PFSK-1 (cell line): ENCODE measurements at regions not wholly inside any gene's neighbourhood (a gene's known extent, or its start where the extent isn't known, plus 50 kb on each side); places are given as distances from the start of the nearest gene placed in this dataset.

Experiments
- FOXP2 ChIP-seq: optimal IDR thresholded peaks from 2 replicates; pipeline ENCODE3; 2011; ENCODE audit warnings: borderline replicate concordance, control low read depth, inconsistent platforms; ENCODE audit not compliant: insufficient read depth; ENCODE audit errors: extremely low read length, extremely low read depth
- POLR2AphosphoS5 ChIP-seq: IDR thresholded peaks from 2 replicates; pipeline ENCODE4 v1.6.1; 2012; ENCODE audit warnings: low read depth, mild to moderate bottlenecking, control low read depth, low read length, moderate library complexity
- SIN3A ChIP-seq: IDR thresholded peaks from 2 replicates; pipeline ENCODE4 v1.6.1; 2012; ENCODE audit warnings: mild to moderate bottlenecking, low read length, moderate library complexity, borderline replicate concordance; ENCODE audit not compliant: insufficient read depth
- TAF1 ChIP-seq: IDR thresholded peaks from 2 replicates; pipeline ENCODE4 v1.6.1; 2012; ENCODE audit warnings: low read length, control low read depth, borderline replicate concordance; ENCODE audit not compliant: insufficient read depth
- TF ChIP-seq, protein P1 (sequence below), 2 experiments: IDR thresholded peaks; 2 replicates each; pipeline versions ENCODE4 v1.6.1 to v1.8.0; 2011 to 2012; ENCODE audit warnings: low read depth in 2 of 2, low read length in 2 of 2, control low read depth in 1 of 2, inconsistent platforms in 1 of 2, mild to moderate bottlenecking in 1 of 2, moderate library complexity in 1 of 2; ENCODE audit not compliant: insufficient read depth in 1 of 2

- TF ChIP-seq POLR2AphosphoS5 (no peak), SIN3A (no peak), FOXP2 (no peak), TAF1 (no peak)
- TF ChIP-seq, protein P1, sequence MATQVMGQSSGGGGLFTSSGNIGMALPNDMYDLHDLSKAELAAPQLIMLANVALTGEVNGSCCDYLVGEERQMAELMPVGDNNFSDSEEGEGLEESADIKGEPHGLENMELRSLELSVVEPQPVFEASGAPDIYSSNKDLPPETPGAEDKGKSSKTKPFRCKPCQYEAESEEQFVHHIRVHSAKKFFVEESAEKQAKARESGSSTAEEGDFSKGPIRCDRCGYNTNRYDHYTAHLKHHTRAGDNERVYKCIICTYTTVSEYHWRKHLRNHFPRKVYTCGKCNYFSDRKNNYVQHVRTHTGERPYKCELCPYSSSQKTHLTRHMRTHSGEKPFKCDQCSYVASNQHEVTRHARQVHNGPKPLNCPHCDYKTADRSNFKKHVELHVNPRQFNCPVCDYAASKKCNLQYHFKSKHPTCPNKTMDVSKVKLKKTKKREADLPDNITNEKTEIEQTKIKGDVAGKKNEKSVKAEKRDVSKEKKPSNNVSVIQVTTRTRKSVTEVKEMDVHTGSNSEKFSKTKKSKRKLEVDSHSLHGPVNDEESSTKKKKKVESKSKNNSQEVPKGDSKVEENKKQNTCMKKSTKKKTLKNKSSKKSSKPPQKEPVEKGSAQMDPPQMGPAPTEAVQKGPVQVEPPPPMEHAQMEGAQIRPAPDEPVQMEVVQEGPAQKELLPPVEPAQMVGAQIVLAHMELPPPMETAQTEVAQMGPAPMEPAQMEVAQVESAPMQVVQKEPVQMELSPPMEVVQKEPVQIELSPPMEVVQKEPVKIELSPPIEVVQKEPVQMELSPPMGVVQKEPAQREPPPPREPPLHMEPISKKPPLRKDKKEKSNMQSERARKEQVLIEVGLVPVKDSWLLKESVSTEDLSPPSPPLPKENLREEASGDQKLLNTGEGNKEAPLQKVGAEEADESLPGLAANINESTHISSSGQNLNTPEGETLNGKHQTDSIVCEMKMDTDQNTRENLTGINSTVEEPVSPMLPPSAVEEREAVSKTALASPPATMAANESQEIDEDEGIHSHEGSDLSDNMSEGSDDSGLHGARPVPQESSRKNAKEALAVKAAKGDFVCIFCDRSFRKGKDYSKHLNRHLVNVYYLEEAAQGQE (IDR thresholded peaks at IDR 0.05; ENCODE audit: insufficient read depth in 1 of 2, low read depth in 2 of 2, low read length in 2 of 2): no peak
Observed at GRCh38 chr6:82025271-82025670, 222.3 kb downstream of the IBTK start.

GRCh38 chr6:82022614-82023129 lies 224.9 kb downstream of the IBTK start:
- TF ChIP-seq TAF1: no peak
- no peak for TF ChIP-seq FOXP2
- no peak for TF ChIP-seq POLR2AphosphoS5
- TF ChIP-seq, protein P1 (IDR thresholded peaks at IDR 0.05; ENCODE audit: insufficient read depth in 1 of 2, low read depth in 2 of 2, low read length in 2 of 2): no peak
- TF ChIP-seq SIN3A: no peak

DNA sequence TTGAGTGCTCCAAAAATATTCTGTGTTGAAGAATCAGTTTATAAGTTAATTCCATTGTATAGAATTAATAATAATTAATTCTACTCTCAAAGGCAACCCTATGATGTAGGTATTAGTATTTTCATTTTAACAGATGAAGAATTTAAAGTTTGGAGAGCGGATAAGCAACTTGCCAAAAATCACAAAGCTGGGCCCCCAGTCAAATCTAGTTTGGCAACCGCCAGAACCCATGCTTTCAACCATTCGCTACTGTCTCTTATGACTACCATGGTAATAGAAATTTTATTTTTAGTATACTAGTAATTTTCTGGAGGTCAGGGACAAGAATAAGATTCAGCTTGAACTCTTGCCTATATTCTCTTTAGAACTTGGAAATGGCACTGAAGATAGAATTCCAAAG lies 229.8 kb downstream of the IBTK start:
- no peak for TF ChIP-seq TAF1
- TF ChIP-seq SIN3A: no peak
- TF ChIP-seq FOXP2: no peak
- TF ChIP-seq, protein P1 (IDR thresholded peaks at IDR 0.05; ENCODE audit: insufficient read depth in 1 of 2, low read depth in 2 of 2, low read length in 2 of 2): no peak
- no peak for TF ChIP-seq POLR2AphosphoS5

DNA sequence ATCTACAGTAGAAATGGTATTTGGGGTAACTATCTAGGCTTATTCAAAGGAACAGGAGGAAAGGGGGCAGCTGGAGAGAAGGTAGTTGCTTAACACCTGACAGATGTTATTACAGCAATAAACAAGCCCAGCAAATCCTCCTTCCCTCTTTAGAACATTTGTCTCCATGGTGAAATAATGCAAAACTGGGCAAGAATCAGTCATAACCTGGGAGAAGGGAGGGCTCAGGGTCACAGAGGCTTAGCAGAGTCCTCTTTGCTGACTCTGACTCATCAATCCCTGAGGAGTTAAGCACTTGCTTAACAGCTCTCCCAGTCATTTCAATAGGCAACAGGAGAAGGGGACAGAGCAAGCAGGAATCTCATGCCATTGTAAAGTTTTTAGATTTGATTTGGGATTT lies 230.3 kb downstream of the IBTK start:
- no peak for TF ChIP-seq TAF1
- TF ChIP-seq, protein P1 (IDR thresholded peaks at IDR 0.05; ENCODE audit: insufficient read depth in 1 of 2, low read depth in 2 of 2, low read length in 2 of 2): no peak
- TF ChIP-seq POLR2AphosphoS5: no peak
- TF ChIP-seq FOXP2: no peak
- TF ChIP-seq SIN3A: no peak

DNA sequence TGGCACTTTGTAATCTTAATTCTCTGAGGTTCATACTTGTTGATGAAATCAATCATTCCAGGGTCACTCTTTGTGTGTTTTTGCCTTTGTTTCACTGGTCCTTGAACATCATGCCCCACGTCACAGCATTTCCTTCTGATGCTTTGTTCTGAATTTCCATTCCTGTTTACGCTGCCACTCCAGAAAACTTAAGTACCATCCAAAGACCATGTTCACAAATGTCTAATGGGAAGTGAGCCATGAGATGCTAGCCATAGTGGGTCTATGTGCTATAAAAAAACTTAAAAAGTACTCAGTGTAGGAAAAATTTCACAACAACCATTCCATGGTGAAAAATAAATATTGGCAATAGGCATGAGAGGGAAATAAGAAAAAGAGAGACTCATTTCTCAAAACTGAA lies 232.0 kb downstream of the IBTK start:
- no peak for TF ChIP-seq SIN3A
- TF ChIP-seq POLR2AphosphoS5: no peak
- TF ChIP-seq, protein P1 (IDR thresholded peaks at IDR 0.05; ENCODE audit: insufficient read depth in 1 of 2, low read depth in 2 of 2, low read length in 2 of 2): no peak
- TF ChIP-seq FOXP2: no peak
- TF ChIP-seq TAF1: no peak
